H1 (cell line): ENCODE measurements at regions not wholly inside any gene's neighbourhood (a gene's known extent, or its start where the extent isn't known, plus 50 kb on each side); places are given as distances from the start of the nearest gene placed in this dataset.

ENCODE experiments used
- CTCF ChIA-PET: fragments of 300-600 bp; sonication (Branson Sonifier 250); formaldehyde crosslinking; loops from one replicate; lab custom pipeline; 2021; ENCODE audit not compliant: partially characterized antibody; lab: Charles Lee
- POLR2A ChIA-PET: fragments of 300-600 bp; sonication (Branson Sonifier 250); formaldehyde crosslinking; loops from one replicate; lab custom pipeline; 2021; ENCODE audit warnings: inconsistent platforms; ENCODE audit not compliant: partially characterized antibody; lab: Charles Lee
- DNase-seq, 2 experiments: peaks; one replicate each; pipeline versions ENCODE4 v3.0.0 to v3.0.0-alpha.2; 2010 to 2022; ENCODE audit warnings: low spot score in 2 of 2, low read depth in 1 of 2, mixed read lengths in 1 of 2
- FAIRE-seq: peaks from 2 replicates; lab custom pipeline; 2011; peaks lifted over from hg19 to GRCh38; lab: Jason Lieb, UNC
- H2AFZ ChIP-seq: 2 replicates; pipeline ENCODE4 v1.8.1; 2012; ENCODE audit warnings: low read length, inconsistent platforms
- H2AK5ac ChIP-seq: 2 replicates; pipeline ENCODE4 v1.6.1; 2013; ENCODE audit warnings: low read depth, low read length
- H2BK120ac ChIP-seq: replicated peaks from 2 replicates; pipeline ENCODE3; 2013; ENCODE audit warnings: low read depth, low read length, inconsistent platforms
- H2BK12ac ChIP-seq: 2 replicates; pipeline ENCODE4 v1.6.1; 2013; ENCODE audit warnings: low read depth, low read length
- H2BK15ac ChIP-seq: 2 replicates; pipeline ENCODE4 v1.6.1; 2013; ENCODE audit warnings: low read length
- H2BK20ac ChIP-seq: 2 replicates; pipeline ENCODE4 v1.6.1; 2013; ENCODE audit warnings: low read length
- H2BK5ac ChIP-seq: 2 replicates; pipeline ENCODE4 v1.6.1; 2013; ENCODE audit warnings: low read depth, low read length
- H3K14ac ChIP-seq: 2 replicates; pipeline ENCODE4 v1.6.1; 2013; ENCODE audit warnings: inconsistent platforms; ENCODE audit not compliant: insufficient read length
- H3K18ac ChIP-seq: 2 replicates; pipeline ENCODE4 v1.6.1; 2013; ENCODE audit warnings: low read length; ENCODE audit errors: extremely low read depth
- H3K23ac ChIP-seq: 2 replicates; pipeline ENCODE4 v1.6.1; 2013; ENCODE audit warnings: inconsistent platforms; ENCODE audit not compliant: insufficient read length
- H3K23me2 ChIP-seq: 2 replicates; pipeline ENCODE4 v1.6.1; 2013; ENCODE audit warnings: low read depth, low read length
- H3K27ac ChIP-seq: 2 replicates; pipeline ENCODE4 v1.6.1; 2011; ENCODE audit warnings: low read depth, low read length, inconsistent platforms
- H3K27me3 ChIP-seq, 4 experiments: replicated peaks in 1 of 4; 1 replicate in 1 of 4; 2 replicates in 3 of 4; pipeline versions ENCODE4 v1.6.1 to v1.8.1; 2011 to 2013; ENCODE audit warnings: low read length in 3 of 4, mild to moderate bottlenecking in 3 of 4, inconsistent platforms in 2 of 4, mixed read lengths in 2 of 4, moderate library complexity in 1 of 4; ENCODE audit not compliant: control insufficient read depth in 3 of 4, insufficient read depth in 3 of 4; ENCODE audit errors: extremely low read depth in 1 of 4
- H3K36me3 ChIP-seq, 4 experiments: 2 replicates each; pipeline versions ENCODE4 v1.6.1 to v1.8.1; 2011 to 2013; ENCODE audit warnings: mild to moderate bottlenecking in 4 of 4, low read length in 3 of 4, moderate library complexity in 2 of 4, control low read depth in 1 of 4, inconsistent platforms in 1 of 4; ENCODE audit not compliant: insufficient read depth in 4 of 4, control insufficient read depth in 2 of 4
- H3K4ac ChIP-seq: replicated peaks from 2 replicates; pipeline ENCODE3; 2013; ENCODE audit warnings: low read length, low read depth, mixed read lengths, inconsistent platforms; ENCODE audit not compliant: insufficient read length
- H3K4me1 ChIP-seq, 4 experiments: replicated peaks in 1 of 4; 1 replicate in 1 of 4; 2 replicates in 3 of 4; pipeline versions ENCODE4 v1.6.1 to v1.8.1; 2011 to 2013; ENCODE audit warnings: low read length in 3 of 4, inconsistent platforms in 2 of 4, mixed read lengths in 1 of 4; ENCODE audit not compliant: insufficient read depth in 4 of 4, control insufficient read depth in 3 of 4
- H3K4me2 ChIP-seq, 2 experiments: 2 replicates each; pipeline versions ENCODE4 v1.6.1 to v1.8.1; 2011 to 2013; ENCODE audit warnings: low read depth in 2 of 2, low read length in 2 of 2, control low read depth in 1 of 2, inconsistent platforms in 1 of 2, mild to moderate bottlenecking in 1 of 2; ENCODE audit not compliant: insufficient read depth in 1 of 2
- H3K4me3 ChIP-seq, 4 experiments: fragments of 200-600, 300-600 bp in 1 of 4; sonication (generic), shearing (Covaris generic), sonication (Bioruptor Twin) in 1 of 4; 2 replicates each; pipeline versions ENCODE4 v1.5.1 to v1.8.1; 2011 to 2016; ENCODE audit warnings: low read length in 4 of 4, low read depth in 3 of 4, control low read depth in 2 of 4, inconsistent platforms in 2 of 4, mild to moderate bottlenecking in 2 of 4, mixed read lengths in 1 of 4, moderate library complexity in 1 of 4; ENCODE audit not compliant: insufficient read depth in 2 of 4; ENCODE audit errors: extremely low read depth in 1 of 4
- H3K56ac ChIP-seq: replicated peaks from 2 replicates; pipeline ENCODE3; 2013; ENCODE audit warnings: low read depth, mild to moderate bottlenecking, mixed read lengths, low read length, inconsistent platforms; ENCODE audit not compliant: insufficient read length
- H3K79me1 ChIP-seq: 2 replicates; pipeline ENCODE4 v1.6.1; 2013; ENCODE audit warnings: low read depth, low read length, control low read depth
- H3K79me2 ChIP-seq, 2 experiments: 2 replicates each; pipeline versions ENCODE4 v1.6.1 to v1.8.1; 2012 to 2013; ENCODE audit warnings: low read length in 2 of 2, mild to moderate bottlenecking in 2 of 2, inconsistent platforms in 1 of 2; ENCODE audit not compliant: insufficient read depth in 2 of 2, control insufficient read depth in 1 of 2
- H3K9ac ChIP-seq, 4 experiments: replicated peaks in 1 of 4; 1 replicate in 1 of 4; 2 replicates in 3 of 4; pipeline versions ENCODE4 v1.6.1 to v1.8.1; 2011 to 2013; ENCODE audit warnings: low read depth in 3 of 4, low read length in 3 of 4, control low read depth in 2 of 4, mild to moderate bottlenecking in 2 of 4, moderate library complexity in 2 of 4, inconsistent platforms in 1 of 4; ENCODE audit errors: extremely low read depth in 1 of 4
- H3K9me3 ChIP-seq, 2 experiments: 2 replicates each; pipeline versions ENCODE4 v1.6.1 to v1.8.1; 2012 to 2013; ENCODE audit warnings: mild to moderate bottlenecking in 2 of 2, moderate library complexity in 2 of 2, control low read depth in 1 of 2, inconsistent platforms in 1 of 2, low read depth in 1 of 2, low read length in 1 of 2, mixed read lengths in 1 of 2; ENCODE audit not compliant: insufficient read depth in 2 of 2
- H4K20me1 ChIP-seq, 2 experiments: replicated peaks in 1 of 2; 2 replicates each; pipeline versions ENCODE3 to v1.8.1; 2011 to 2013; ENCODE audit warnings: inconsistent platforms in 2 of 2, low read length in 2 of 2, mild to moderate bottlenecking in 1 of 2; ENCODE audit not compliant: insufficient read depth in 2 of 2, control insufficient read depth in 1 of 2
- H4K5ac ChIP-seq: 2 replicates; pipeline ENCODE4 v1.6.1; 2013; ENCODE audit warnings: low read length, low read depth, mixed read lengths, inconsistent platforms; ENCODE audit not compliant: insufficient read length
- H4K8ac ChIP-seq: 2 replicates; pipeline ENCODE4 v1.8.0; 2013; ENCODE audit warnings: mild to moderate bottlenecking, moderate library complexity, low read length, inconsistent platforms; ENCODE audit not compliant: insufficient read depth; ENCODE audit errors: extremely low read depth
- H4K91ac ChIP-seq: replicated peaks from 2 replicates; pipeline ENCODE3; 2013; ENCODE audit warnings: low read length, mixed read lengths, inconsistent platforms; ENCODE audit not compliant: insufficient read length
- ASH2L ChIP-seq: fragments of 200-600, 300-600 bp; sonication (generic); IDR thresholded peaks from one replicate; pipeline ENCODE4 v1.7.1; 2017; ENCODE audit warnings: low read length
- BRCA1 ChIP-seq: IDR thresholded peaks from 2 replicates; pipeline ENCODE4 v1.6.1; 2012; ENCODE audit warnings: low read depth, low read length, improper control_type of control experiment
- CBX8 ChIP-seq: fragments of 300-800, 300-1000 bp; sonication (generic); IDR thresholded peaks from 2 replicates; pipeline ENCODE4 v1.7.1; 2016; ENCODE audit warnings: low read depth, low read length, borderline replicate concordance
- CHD1 ChIP-seq: IDR thresholded peaks from 2 replicates; pipeline ENCODE4 v1.6.1; 2012; ENCODE audit warnings: low read depth, low read length, improper control_type of control experiment
- CREB1 ChIP-seq: IDR thresholded peaks from 2 replicates; pipeline ENCODE4 v1.6.1; 2012; ENCODE audit warnings: inconsistent platforms
- EGR1 ChIP-seq: IDR thresholded peaks from 2 replicates; pipeline ENCODE4 v1.6.1; 2011; ENCODE audit warnings: low read depth, low read length, borderline replicate concordance
- GTF2F1 ChIP-seq: IDR thresholded peaks from 2 replicates; pipeline ENCODE4 v1.6.1; 2012; ENCODE audit warnings: low read depth, low read length, improper control_type of control experiment, borderline replicate concordance
- HDAC6 ChIP-seq: IDR thresholded peaks from one replicate; pipeline ENCODE4 v1.7.1; 2012; ENCODE audit warnings: low read depth, mild to moderate bottlenecking, inconsistent platforms, low read length, moderate library complexity
- JUN ChIP-seq: IDR thresholded peaks from 2 replicates; pipeline ENCODE4 v1.6.1; 2011; ENCODE audit warnings: low read depth, mild to moderate bottlenecking, improper control_type of control experiment, low read length
- MAX ChIP-seq: IDR thresholded peaks from 2 replicates; pipeline ENCODE4 v1.6.1; 2012; ENCODE audit warnings: inconsistent platforms
- POLR2AphosphoS5 ChIP-seq: IDR thresholded peaks from 2 replicates; pipeline ENCODE4 v1.6.1; 2011; ENCODE audit warnings: low read depth, low read length
- RAD21 ChIP-seq, 2 experiments: IDR thresholded peaks in 1 of 2; conservative IDR thresholded peaks in 1 of 2; 2 replicates each; pipeline ENCODE4 v1.6.1; 2011; ENCODE audit warnings: low read depth in 2 of 2, low read length in 2 of 2, improper control_type of control experiment in 1 of 2, inconsistent platforms in 1 of 2, mild to moderate bottlenecking in 1 of 2, moderate library complexity in 1 of 2
- RFX5 ChIP-seq: IDR thresholded peaks from 2 replicates; pipeline ENCODE4 v1.6.1; 2011; ENCODE audit warnings: low read depth, low read length, improper control_type of control experiment, borderline replicate concordance
- SIRT6 ChIP-seq: IDR thresholded peaks from one replicate; pipeline ENCODE4 v1.7.1; 2012; ENCODE audit warnings: low read length, inconsistent platforms
- USF2 ChIP-seq: IDR thresholded peaks from 2 replicates; pipeline ENCODE4 v1.6.1; 2011; ENCODE audit warnings: low read length, improper control_type of control experiment
- WGBS, 2 experiments: shearing (Covaris generic) in 1 of 2; methylation state at CpG; one replicate each; pipeline versions ENCODE4 v1.1.6 to v1.1.7; 2013 to 2015; ENCODE audit warnings: low lambda C conversion rate in 2 of 2, mixed read lengths in 2 of 2, inconsistent platforms in 1 of 2, low coverage in 1 of 2, missing lambda C conversion rate in 1 of 2; ENCODE audit not compliant: insufficient replicate concordance in 2 of 2, insufficient coverage in 1 of 2, insufficient read length in 1 of 2; ENCODE audit errors: extremely low coverage in 1 of 2, missing lambda C conversion rate in 1 of 2; 5-methylcytosine and 5-hydroxymethylcytosine counted together

- CTCF ChIA-PET, result no interaction called here
- no peak for TF ChIP-seq RAD21 (IDR thresholded peaks at IDR 0.05 in 1 of 2, conservative IDR thresholded peaks at IDR 0.05 in 1 of 2; ENCODE audit: low read depth in 2 of 2, low read length in 2 of 2)
- TF ChIP-seq POLR2AphosphoS5, result no peak
- no peak for TF ChIP-seq USF2
- TF ChIP-seq RFX5, result no peak
- no peak for TF ChIP-seq CREB1
- no peak for TF ChIP-seq MAX
- TF ChIP-seq EGR1, result no peak
- no peak for TF ChIP-seq GTF2F1
- TF ChIP-seq SIRT6, result no peak
- no peak for TF ChIP-seq HDAC6
- no peak for TF ChIP-seq CHD1
- no peak for TF ChIP-seq BRCA1
- no peak for TF ChIP-seq CBX8
- TF ChIP-seq JUN, result no peak
- no peak for TF ChIP-seq ASH2L
These were observed 67.1 kb upstream of the PGBD5 start for GRCh38 chr1:230493264-230493663.

More at GRCh38 chr1:230493264-230493663, 67.1 kb upstream of the PGBD5 start:
- Histone ChIP-seq H3K4ac (no peak overlapping the region), H3K18ac (no peak overlapping the region), H3K23ac (no peak overlapping the region), H3K79me1 (no peaks in the 10 kb centered on the region), H3K27ac (no peak overlapping the region), H4K5ac (no peak overlapping the region), H4K20me1 (no peaks in the 10 kb centered on the region), H2BK15ac (no peak overlapping the region), H3K27me3 (no peaks in the 10 kb centered on the region; a peak in 1 of 7 replicates), H3K4me2 (no peak overlapping the region), H2AK5ac (no peak overlapping the region), H2BK20ac (no peak overlapping the region), H2AFZ (no peak overlapping the region), H3K9ac (no peak overlapping the region), H3K79me2 (no peaks in the 10 kb centered on the region), H2BK120ac (no peak overlapping the region), H3K14ac (no peak overlapping the region), H2BK5ac (no peak overlapping the region), H3K9me3 (no peaks in the 10 kb centered on the region), H3K4me1 (no peaks in the 10 kb centered on the region), H3K56ac (no peak overlapping the region), H3K4me3 (no peak overlapping the region), H4K91ac (no peak overlapping the region), H3K36me3 (no peaks in the 10 kb centered on the region), H3K23me2 (no peaks in the 10 kb centered on the region; the same call in 1 of the 2 replicates), H2BK12ac (no peak overlapping the region), H4K8ac (no peak overlapping the region)
- POLR2A ChIA-PET, result no interaction called here
- 80% methylated on average over 3 of the region's 3 CpGs; no CpG with 5 or more reads in 1 of the 2 experiments for WGBS, 2 experiments
- FAIRE-seq (no peak), DNase-seq (no peak)
